Progenitor cell of endocrine pancreas (in vitro differentiated cells): ENCODE measurements at regions not wholly inside any gene's neighbourhood (a gene's known extent, or its start where the extent isn't known, plus 50 kb on each side); places are given as distances from the start of the nearest gene placed in this dataset.
"Not testable (repeated sequence)": the region's sequence is repeated elsewhere in the genome, so short reads cannot be mapped to it uniquely, and the experiment has no call there.

Source experiments
- DNase-seq: peaks from one replicate; pipeline ENCODE4 v3.0.0; 2021; ENCODE audit warnings: low spot score; ENCODE audit not compliant: unreplicated experiment
- H3K27ac Mint-ChIP-seq: 2 replicates; pipeline ENCODE4 v1.8.0; 2021; ENCODE audit warnings: mild to moderate bottlenecking, moderate library complexity, mixed read lengths
- H3K27me3 Mint-ChIP-seq: 2 replicates; pipeline ENCODE4 v1.8.0; 2021; ENCODE audit warnings: mixed read lengths
- H3K36me3 Mint-ChIP-seq: 2 replicates; pipeline ENCODE4 v1.8.0; 2022; ENCODE audit warnings: mixed read lengths; ENCODE audit not compliant: insufficient read depth
- H3K4me1 Mint-ChIP-seq: 2 replicates; pipeline ENCODE4 v1.8.0; 2021; ENCODE audit warnings: low read depth, mixed read lengths
- H3K4me3 Mint-ChIP-seq: 2 replicates; pipeline ENCODE4 v1.8.0; 2021; ENCODE audit warnings: low read depth, mild to moderate bottlenecking, moderate library complexity, mixed read lengths
- H3K9me3 Mint-ChIP-seq: 2 replicates; pipeline ENCODE4 v1.8.0; 2021; ENCODE audit warnings: low read depth, mixed read lengths
- CTCF ChIP-seq: fragments of 200-600 bp; sonication (generic); IDR thresholded peaks from one replicate; pipeline ENCODE4 v1.5.0; 2021; ENCODE audit warnings: antibody characterized with exemption, mild to moderate bottlenecking; ENCODE audit not compliant: unreplicated experiment

- DNase-seq: no peak
- Mint-ChIP-seq H3K4me1 (no peaks in the 10 kb centered on the region), H3K27ac (no peak overlapping the region), H3K9me3 (no peaks in the 10 kb centered on the region), H3K36me3 (no peaks in the 10 kb centered on the region), H3K4me3 (no peak overlapping the region), H3K27me3 (no peaks in the 10 kb centered on the region)
- TF ChIP-seq CTCF: no peak
These were observed 824.3 kb downstream of the PRELID2 start for GRCh38 chr5:145010834-145011233.

DNA sequence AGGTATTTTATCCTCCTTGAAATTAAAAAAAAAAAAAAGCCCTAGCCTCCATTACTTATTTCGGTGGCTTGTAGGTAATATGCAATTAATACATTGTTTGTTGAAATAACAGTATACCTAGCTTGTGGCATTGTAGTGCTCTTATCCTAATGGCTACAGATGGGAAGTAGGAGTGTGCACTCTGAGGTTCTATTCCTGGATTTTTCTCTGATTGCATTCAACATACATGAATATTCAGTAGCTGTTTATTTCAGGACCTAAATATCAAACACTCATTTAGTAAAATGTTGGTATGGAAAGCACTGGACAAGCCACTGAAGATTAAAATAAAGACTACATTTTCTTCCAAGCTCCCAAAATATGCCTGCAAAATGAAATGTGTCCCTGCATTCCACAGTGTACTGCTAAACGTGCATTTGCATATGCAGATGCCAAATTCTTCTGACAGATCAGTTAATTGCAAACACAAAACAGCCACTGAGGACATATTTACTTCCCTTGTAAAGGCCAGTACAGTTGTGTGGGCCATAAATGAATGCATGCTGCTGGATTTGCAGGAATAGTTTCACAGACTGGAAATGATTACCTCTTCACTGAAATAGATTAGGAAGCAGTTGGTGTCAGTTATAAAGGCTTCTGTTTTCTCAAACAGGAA is 826.1 kb downstream of the PRELID2 start:
- Mint-ChIP-seq H3K4me1 (no peaks in the 10 kb centered on the region), H3K27me3 (no peaks in the 10 kb centered on the region), H3K36me3 (no peaks in the 10 kb centered on the region), H3K27ac (no peak overlapping the region), H3K9me3 (peaks cover 3% of the 10 kb centered on the region), H3K4me3 (no peak overlapping the region)
- TF ChIP-seq CTCF: no peak
- no peak for DNase-seq

- not testable (repeated sequence) for H3K27ac Mint-ChIP-seq, H3K36me3 Mint-ChIP-seq, H3K9me3 Mint-ChIP-seq, DNase-seq, H3K4me1 Mint-ChIP-seq, H3K27me3 Mint-ChIP-seq, H3K4me3 Mint-ChIP-seq
These were observed 823.7 kb downstream of the KCTD16 start for GRCh38 chr5:144994356-144994755.

GRCh38 chr5:144983101-144983500 is 812.4 kb downstream of the KCTD16 start:
- H3K27ac Mint-ChIP-seq: no peak overlapping the region
- H3K4me1 Mint-ChIP-seq: peaks cover 3% of the 10 kb centered on the region
- no peaks in the 10 kb centered on the region for H3K27me3 Mint-ChIP-seq
- TF ChIP-seq CTCF: no peak
- H3K9me3 Mint-ChIP-seq: peaks cover 9% of the 10 kb centered on the region
- no peaks in the 10 kb centered on the region for H3K36me3 Mint-ChIP-seq
- no peak overlapping the region for H3K4me3 Mint-ChIP-seq
- no peak for DNase-seq

DNA sequence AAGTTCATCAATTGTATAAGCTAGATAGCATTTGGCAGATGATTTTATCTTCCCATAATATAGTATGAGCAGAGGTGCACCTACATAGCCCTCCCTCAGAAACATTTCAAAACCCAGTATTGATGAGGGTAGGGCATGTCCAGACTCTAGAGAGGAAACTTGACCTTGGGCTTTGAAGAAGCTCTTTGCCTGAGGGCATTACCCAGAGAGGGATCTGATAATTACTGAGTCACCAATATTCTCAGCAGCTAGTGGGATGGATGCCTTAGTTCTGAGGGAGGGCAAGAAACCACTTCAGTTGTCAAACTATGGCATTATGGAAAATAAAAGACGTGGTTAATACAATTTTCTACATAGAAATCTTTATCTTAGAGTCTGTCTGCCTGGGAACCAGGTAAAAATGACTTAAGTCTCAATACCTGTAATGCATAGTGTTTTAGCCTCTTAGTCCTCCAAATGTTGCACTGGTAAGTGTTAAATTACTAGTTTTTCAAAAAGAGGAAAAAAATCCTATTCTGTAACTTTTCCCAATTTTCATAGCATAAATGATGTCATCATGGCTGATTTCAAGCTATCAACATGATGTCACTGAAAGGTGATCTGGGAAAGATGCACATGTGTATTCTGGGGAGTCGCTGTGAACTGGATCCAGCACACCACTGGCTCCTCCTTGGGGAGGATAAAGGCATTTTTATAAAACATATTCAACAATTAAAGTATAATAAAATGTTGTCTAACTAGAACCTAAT is 809.0 kb downstream of the KCTD16 start:
- no peak for TF ChIP-seq CTCF
- no peak for DNase-seq
- no peaks in the 10 kb centered on the region for H3K27me3 Mint-ChIP-seq
- H3K4me3 Mint-ChIP-seq: no peak overlapping the region
- no peak overlapping the region for H3K27ac Mint-ChIP-seq
- H3K4me1 Mint-ChIP-seq: peaks cover 7% of the 10 kb centered on the region
- H3K9me3 Mint-ChIP-seq: peaks cover 8% of the 10 kb centered on the region
- peaks cover 2% of the 10 kb centered on the region for H3K36me3 Mint-ChIP-seq

DNA sequence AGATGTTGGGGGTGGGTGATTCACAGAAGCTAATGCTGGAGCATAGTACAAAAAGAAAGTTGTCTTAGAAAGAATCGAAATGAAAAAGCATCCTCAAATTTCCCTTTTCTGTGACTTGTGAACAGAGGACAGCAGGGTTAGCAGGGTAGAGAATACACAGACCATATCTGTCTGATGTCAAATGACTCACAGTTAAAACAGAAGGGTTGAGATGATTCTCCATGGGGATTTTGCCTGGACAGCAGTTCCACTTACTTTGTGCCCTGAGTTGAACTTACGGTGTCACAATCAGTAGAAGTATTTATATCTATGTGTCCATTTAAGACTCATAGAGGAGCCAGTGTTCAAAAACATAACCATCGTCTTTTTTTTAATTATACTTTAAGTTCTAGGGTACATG is 801.6 kb downstream of the KCTD16 start:
- TF ChIP-seq CTCF: no peak
- Mint-ChIP-seq H3K9me3 (peaks cover 20% of the 10 kb centered on the region), H3K4me3 (no peak overlapping the region), H3K4me1 (peaks cover 7% of the 10 kb centered on the region), H3K27ac (no peak overlapping the region), H3K36me3 (peaks cover 5% of the 10 kb centered on the region), H3K27me3 (no peaks in the 10 kb centered on the region)
- no peak for DNase-seq
